ENCODE measurements at regions not wholly inside any gene's neighbourhood (a gene's known extent, or its start where the extent isn't known, plus 50 kb on each side); places are given as distances from the start of the nearest gene placed in this dataset.

DNA sequence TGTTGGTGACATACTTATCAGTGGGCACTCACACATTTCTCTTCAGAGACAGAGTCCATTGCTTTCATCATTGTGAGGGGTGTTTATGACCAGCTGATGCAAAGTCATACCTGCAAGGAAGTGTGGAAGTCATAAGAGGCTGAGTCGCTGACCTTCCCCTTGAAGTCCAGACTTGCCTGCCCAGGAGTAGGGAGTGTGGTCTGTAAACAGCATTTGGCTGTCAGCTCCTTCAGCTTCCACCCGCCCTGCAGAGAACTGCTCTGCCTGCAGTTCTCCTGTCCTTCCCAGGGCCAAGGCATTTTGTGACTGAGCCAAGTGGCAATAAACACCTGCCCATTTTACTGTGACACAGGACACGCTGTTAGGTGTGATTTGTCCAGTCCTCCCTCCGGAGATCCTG, 801.3 kb downstream of the BCL11B start:
- ATAC-seq, result no peak
- 72 to 94% methylated on average over 2 to 4 of the region's 4 CpGs for WGBS, 2 donors (ENCODE audit: low coverage in 1 of 2)
- H3K27ac ChIP-seq, result no peak overlapping the region
- H3K4me1 ChIP-seq, result no peaks in the 10 kb centered on the region
- no peak for TF ChIP-seq POLR2A (IDR thresholded peaks at IDR 0.05)
- no peak for TF ChIP-seq POLR2AphosphoS5 (IDR thresholded peaks at IDR 0.05)
- TF ChIP-seq, protein P1, sequence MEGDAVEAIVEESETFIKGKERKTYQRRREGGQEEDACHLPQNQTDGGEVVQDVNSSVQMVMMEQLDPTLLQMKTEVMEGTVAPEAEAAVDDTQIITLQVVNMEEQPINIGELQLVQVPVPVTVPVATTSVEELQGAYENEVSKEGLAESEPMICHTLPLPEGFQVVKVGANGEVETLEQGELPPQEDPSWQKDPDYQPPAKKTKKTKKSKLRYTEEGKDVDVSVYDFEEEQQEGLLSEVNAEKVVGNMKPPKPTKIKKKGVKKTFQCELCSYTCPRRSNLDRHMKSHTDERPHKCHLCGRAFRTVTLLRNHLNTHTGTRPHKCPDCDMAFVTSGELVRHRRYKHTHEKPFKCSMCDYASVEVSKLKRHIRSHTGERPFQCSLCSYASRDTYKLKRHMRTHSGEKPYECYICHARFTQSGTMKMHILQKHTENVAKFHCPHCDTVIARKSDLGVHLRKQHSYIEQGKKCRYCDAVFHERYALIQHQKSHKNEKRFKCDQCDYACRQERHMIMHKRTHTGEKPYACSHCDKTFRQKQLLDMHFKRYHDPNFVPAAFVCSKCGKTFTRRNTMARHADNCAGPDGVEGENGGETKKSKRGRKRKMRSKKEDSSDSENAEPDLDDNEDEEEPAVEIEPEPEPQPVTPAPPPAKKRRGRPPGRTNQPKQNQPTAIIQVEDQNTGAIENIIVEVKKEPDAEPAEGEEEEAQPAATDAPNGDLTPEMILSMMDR (IDR thresholded peaks at IDR 0.05), result no peak
- TF ChIP-seq EP300 (IDR thresholded peaks at IDR 0.05), result no peak
- H3K27me3 ChIP-seq, result no peaks in the 10 kb centered on the region
- H3K9me3 ChIP-seq, result no peaks in the 10 kb centered on the region
- H3K36me3 ChIP-seq, result no peaks in the 10 kb centered on the region
- no peak overlapping the region for H3K4me3 ChIP-seq

DNA sequence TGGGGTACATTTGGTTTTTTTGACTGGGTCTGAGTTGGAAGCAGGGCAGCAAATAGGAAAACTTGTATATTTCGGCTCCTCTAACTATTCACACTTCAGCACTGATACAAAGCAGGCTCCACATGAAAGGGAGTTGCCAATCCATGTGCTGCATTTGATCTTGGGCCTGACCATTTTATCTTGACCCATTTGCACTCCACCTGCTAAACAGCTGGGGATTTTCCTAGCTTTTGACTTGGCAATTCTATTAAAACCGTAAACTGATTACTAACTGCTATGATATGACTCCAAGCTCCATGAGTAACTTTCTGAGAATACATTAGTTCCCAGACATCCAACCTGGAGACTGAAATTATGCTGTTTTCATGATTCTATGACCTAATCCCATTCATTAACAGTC, 797.1 kb downstream of the BCL11B start:
- Histone ChIP-seq H3K4me3 (no peak overlapping the region), H3K4me1 (no peaks in the 10 kb centered on the region), H3K9me3 (peaks cover 0 to 8% (median 0%) of the 10 kb centered on the region in 3 donors), H3K36me3 (no peaks in the 10 kb centered on the region), H3K27me3 (no peaks in the 10 kb centered on the region), H3K27ac (no peak overlapping the region)
- no peak for ATAC-seq
- 78 to 81% methylated on average over 2 of the region's 2 CpGs for WGBS, 2 donors (ENCODE audit: low coverage in 1 of 2)
- TF ChIP-seq POLR2AphosphoS5 (IDR thresholded peaks at IDR 0.05) (no peak), POLR2A (IDR thresholded peaks at IDR 0.05) (no peak), EP300 (IDR thresholded peaks at IDR 0.05) (no peak)
- TF ChIP-seq, protein P1 (IDR thresholded peaks at IDR 0.05), result no peak

DNA sequence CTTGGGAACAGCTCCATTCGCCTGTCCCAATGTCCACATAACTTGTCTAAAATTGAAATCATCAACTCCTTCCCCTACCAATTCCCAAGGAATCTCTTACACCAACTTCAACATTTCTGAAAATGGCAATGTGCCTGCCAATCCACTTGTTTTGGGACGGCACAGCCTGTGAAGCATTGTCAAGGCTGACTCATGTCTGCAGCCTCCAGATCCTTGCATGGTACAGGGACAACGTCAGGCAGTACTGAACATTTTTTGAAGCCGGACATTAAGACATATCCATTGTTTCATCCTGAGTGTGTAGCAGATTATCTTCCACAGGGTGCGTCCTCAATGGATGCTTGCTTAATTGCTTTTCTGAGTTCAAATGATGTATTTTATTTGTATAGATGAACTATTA, 794.1 kb downstream of the BCL11B start:
- H3K27ac ChIP-seq, result no peak overlapping the region
- no peaks in the 10 kb centered on the region for H3K27me3 ChIP-seq
- H3K4me1 ChIP-seq, result no peaks in the 10 kb centered on the region
- TF ChIP-seq, protein P1 (IDR thresholded peaks at IDR 0.05), result no peak
- TF ChIP-seq POLR2A (IDR thresholded peaks at IDR 0.05), result no peak
- no peak overlapping the region for H3K4me3 ChIP-seq
- no peak for ATAC-seq
- 76 to 81% methylated on average over 5 of the region's 5 CpGs for WGBS, 2 donors (ENCODE audit: low coverage in 1 of 2)
- no peaks in the 10 kb centered on the region for H3K36me3 ChIP-seq
- peaks cover 0 to 9% (median 0%) of the 10 kb centered on the region in 3 donors for H3K9me3 ChIP-seq

DNA sequence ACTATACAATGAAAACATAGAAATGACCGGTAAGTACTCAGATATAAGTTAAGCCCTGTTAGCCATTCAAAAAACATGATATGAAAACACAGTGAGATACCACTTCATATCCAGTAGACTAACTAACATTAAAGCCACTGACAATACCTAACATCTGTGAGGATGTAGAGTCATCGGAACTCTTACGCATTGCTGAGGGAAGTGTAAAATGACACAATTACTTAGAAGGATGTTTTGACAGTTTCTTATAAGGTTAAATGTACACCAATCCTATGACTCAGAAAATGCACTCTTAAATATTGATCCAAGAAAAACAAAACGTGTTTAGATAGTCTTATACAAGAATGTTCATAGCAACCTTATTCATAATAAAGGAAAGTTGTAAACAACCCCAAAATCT, 782.9 kb downstream of the BCL11B start:
- no peak overlapping the region for H3K27ac ChIP-seq
- no peaks in the 10 kb centered on the region for H3K4me1 ChIP-seq
- TF ChIP-seq, protein P1 (IDR thresholded peaks at IDR 0.05), result no peak
- TF ChIP-seq POLR2AphosphoS5 (IDR thresholded peaks at IDR 0.05), result no peak
- no peak for TF ChIP-seq EP300 (IDR thresholded peaks at IDR 0.05)
- TF ChIP-seq POLR2A (IDR thresholded peaks at IDR 0.05), result no peak
- H3K9me3 ChIP-seq, result peaks cover 0 to 14% (median 0%) of the 10 kb centered on the region in 3 donors
- ATAC-seq, result no peak
- H3K4me3 ChIP-seq, result no peak overlapping the region
- no peaks in the 10 kb centered on the region for H3K27me3 ChIP-seq
- H3K36me3 ChIP-seq, result no peaks in the 10 kb centered on the region
- WGBS, 2 donors (ENCODE audit: low coverage in 1 of 2), result 64 to 73% methylated on average over 4 of the region's 4 CpGs

DNA sequence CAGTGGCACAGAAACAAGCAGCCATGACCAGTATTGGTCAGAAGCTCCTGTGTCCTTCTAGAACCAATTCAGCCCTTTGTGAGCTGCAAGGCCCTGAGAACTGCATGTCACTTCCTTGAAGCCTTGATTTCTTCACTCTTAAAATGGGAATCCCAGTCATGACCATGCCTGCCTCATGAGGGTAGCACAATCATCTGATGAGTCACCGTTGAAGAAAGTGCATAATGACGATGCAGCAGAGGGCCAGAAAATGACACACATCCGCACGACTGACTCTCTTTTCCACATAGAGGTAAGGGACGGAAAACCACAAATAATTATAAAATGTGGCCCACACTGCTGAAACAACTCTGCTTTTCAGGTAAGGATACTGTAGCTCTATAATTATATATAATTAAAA, 777.4 kb downstream of the BCL11B start:
- no peak for TF ChIP-seq POLR2A (IDR thresholded peaks at IDR 0.05)
- TF ChIP-seq, protein P1 (IDR thresholded peaks at IDR 0.05), result no peak
- no peak for TF ChIP-seq EP300 (IDR thresholded peaks at IDR 0.05)
- no peak for TF ChIP-seq POLR2AphosphoS5 (IDR thresholded peaks at IDR 0.05)
- no peak for ATAC-seq
- Histone ChIP-seq H3K4me1 (no peaks in the 10 kb centered on the region), H3K27ac (no peak overlapping the region), H3K9me3 (no peaks in the 10 kb centered on the region), H3K36me3 (no peaks in the 10 kb centered on the region), H3K4me3 (no peak overlapping the region), H3K27me3 (no peaks in the 10 kb centered on the region)
- 82 to 85% methylated on average over 5 of the region's 5 CpGs for WGBS, 2 donors (ENCODE audit: low coverage in 1 of 2)
